C4-2B (cell line): ENCODE measurements at regions not wholly inside any gene's neighbourhood (a gene's known extent, or its start where the extent isn't known, plus 50 kb on each side); places are given as distances from the start of the nearest gene placed in this dataset.

ENCODE experiments used
- H3K27ac ChIP-seq: fragments of 450-650 bp; 2 replicates; pipeline ENCODE4 v1.5.1; 2017
- CTCF ChIP-seq: fragments of 450-650 bp; conservative IDR thresholded peaks from 2 replicates; pipeline ENCODE4 v1.5.1; 2017; ENCODE audit warnings: mild to moderate bottlenecking
- ZFX ChIP-seq: fragments of 450-650 bp; IDR thresholded peaks from 2 replicates; pipeline ENCODE4 v1.6.1; 2017

GRCh38 chr3:189080745-189081144 lies 91.0 kb upstream of the TPRG1 start:
- TF ChIP-seq ZFX (no peak), CTCF (no peak)
- no peak overlapping the region for H3K27ac ChIP-seq

GRCh38 chr3:189082666-189083427 lies 88.9 kb upstream of the TPRG1 start:
- H3K27ac ChIP-seq, result no peak overlapping the region

DNA sequence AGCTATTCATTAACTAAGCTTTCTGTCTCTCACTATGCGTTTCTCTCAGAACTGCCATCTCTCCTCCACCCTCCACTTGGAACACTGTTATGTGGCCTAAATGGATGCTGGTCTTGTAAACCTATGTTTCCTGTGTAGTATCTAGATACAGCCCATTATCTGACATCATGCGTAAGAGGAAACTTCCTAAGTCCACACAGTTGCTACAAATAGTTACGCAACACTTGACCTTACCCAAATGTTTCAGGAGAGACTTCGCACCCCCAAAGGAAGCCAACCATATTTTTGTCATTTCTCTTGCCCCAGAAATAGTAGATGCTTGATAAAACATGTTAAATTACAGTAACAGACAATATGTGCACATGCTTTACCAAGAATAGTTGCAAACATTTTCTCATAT lies 87.2 kb upstream of the TPRG1 start:
- TF ChIP-seq ZFX (no peak), CTCF (no peak)
- no peak overlapping the region for H3K27ac ChIP-seq

More at GRCh38 chr3:189082666-189083427, 88.9 kb upstream of the TPRG1 start:
- no peak for TF ChIP-seq CTCF
- TF ChIP-seq ZFX, result no peak

DNA sequence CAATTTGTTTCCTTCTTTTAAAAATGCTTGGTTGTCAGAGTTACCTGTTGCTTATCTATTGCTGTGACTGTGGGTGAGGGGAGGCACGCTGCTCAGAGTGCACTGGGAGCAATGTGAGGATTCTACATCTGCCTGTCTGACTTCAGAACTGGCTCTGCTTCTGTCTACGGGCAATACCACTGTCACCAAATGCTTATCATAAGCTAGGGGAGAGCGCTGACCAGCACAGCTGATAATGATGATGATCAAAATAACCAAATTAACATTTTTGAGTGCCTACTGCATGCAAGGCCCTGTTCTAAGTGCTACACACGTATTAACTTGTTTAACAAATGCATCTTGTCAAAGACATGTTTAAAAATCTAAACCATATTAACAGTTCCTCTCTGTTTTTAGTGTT lies 79.2 kb upstream of the TPRG1 start:
- no peak overlapping the region for H3K27ac ChIP-seq
- TF ChIP-seq CTCF, result no peak
- TF ChIP-seq ZFX, result no peak

- H3K27ac ChIP-seq, result no peak overlapping the region
- TF ChIP-seq ZFX, result no peak
- TF ChIP-seq CTCF, result no peak
Observed at GRCh38 chr3:189094539-189094938, 77.2 kb upstream of the TPRG1 start.

DNA sequence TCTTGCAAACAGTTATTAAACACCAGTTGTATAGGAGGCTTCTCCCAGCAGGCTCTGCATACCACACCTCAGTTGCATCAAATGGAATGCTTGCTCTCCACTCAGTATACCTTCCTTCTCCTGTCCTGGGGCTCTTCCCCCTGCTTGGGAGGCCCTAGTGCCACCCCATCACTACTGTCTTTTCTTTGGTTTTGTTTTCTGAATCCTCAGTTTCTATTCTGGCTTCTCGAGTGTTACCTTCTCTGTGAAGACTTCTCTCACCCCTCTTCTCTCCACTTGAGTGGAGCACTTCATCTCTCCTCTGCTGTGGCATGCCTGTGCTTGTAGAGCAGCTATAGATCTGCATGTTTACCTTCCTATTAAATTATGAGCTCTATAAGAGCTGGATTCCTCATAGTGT lies 75.7 kb upstream of the TPRG1 start:
- H3K27ac ChIP-seq, result no peak overlapping the region
- TF ChIP-seq ZFX (no peak), CTCF (no peak)

DNA sequence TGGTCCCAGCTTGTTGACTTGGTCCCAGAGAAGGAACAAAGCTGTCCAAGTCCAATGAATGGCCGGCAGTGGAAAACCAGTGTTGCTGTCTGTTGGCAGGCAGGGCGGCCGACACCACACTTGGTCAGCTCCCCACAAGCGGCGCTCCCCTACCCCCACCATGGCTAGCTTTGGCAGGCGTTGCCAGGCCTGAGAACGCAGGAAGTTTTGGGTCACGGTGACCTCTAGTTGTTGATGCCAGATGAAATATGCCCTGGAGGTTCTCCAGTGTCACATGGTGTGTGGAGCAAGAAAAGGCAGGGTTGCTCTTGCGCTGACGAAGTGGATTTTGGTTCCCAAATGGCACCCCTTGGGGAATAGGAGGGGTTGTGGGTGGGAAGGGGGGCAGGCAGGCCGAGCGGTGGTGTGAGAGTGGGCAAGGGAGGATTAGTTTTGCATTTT lies 72.7 kb upstream of the TPRG1 start:
- H3K27ac ChIP-seq, result no peak overlapping the region
- TF ChIP-seq CTCF (no peak), ZFX (no peak)
